ENCODE measurements at regions not wholly inside any gene's neighbourhood (a gene's known extent, or its start where the extent isn't known, plus 50 kb on each side); places are given as distances from the start of the nearest gene placed in this dataset.

GRCh38 chr3:28125342-28125741, 116.1 kb upstream of the CMC1 start:
- Histone ChIP-seq H3K9me3 (ENCODE audit: control insufficient read depth, low read depth, low read length) (no peaks in the 10 kb centered on the region), H3K9ac (ENCODE audit: control insufficient read depth, extremely low read depth, insufficient read depth, low read length) (no peak overlapping the region), H4K20me1 (ENCODE audit: control insufficient read depth, extremely low read depth, insufficient read depth, low read length) (no peaks in the 10 kb centered on the region), H2AFZ (ENCODE audit: control insufficient read depth, low read length) (no peak overlapping the region), H3K79me2 (ENCODE audit: control insufficient read depth, insufficient read depth, low read length) (no peaks in the 10 kb centered on the region), H3K9me1 (ENCODE audit: control insufficient read depth, extremely low read depth, insufficient read depth, low read length) (no peaks in the 10 kb centered on the region), H3K27me3 (ENCODE audit: control insufficient read depth, extremely low read depth, insufficient read depth, low read length) (no peaks in the 10 kb centered on the region), H3K4me2 (ENCODE audit: control insufficient read depth, extremely low read depth, insufficient read depth, low read depth, low read length) (no peak overlapping the region), H3K36me3 (ENCODE audit: control insufficient read depth in 2 of 2, extremely low read depth in 1 of 2, insufficient read depth in 2 of 2, low read length in 2 of 2) (no peaks in the 10 kb centered on the region), H3K4me3 (ENCODE audit: control insufficient read depth in 2 of 3, extremely low read depth in 1 of 3, insufficient read depth in 2 of 3, low read depth in 1 of 3, low read length in 3 of 3) (no peak overlapping the region), H3K27ac (ENCODE audit: control insufficient read depth, insufficient read depth, low read length) (no peak overlapping the region), H3K4me1 (ENCODE audit: control insufficient read depth, extremely low read depth, insufficient read depth, low read length) (no peaks in the 10 kb centered on the region)
- TF ChIP-seq EZH2 (IDR thresholded peaks at IDR 0.05; ENCODE audit: low read length) = no peak
- TF ChIP-seq, protein P1, sequence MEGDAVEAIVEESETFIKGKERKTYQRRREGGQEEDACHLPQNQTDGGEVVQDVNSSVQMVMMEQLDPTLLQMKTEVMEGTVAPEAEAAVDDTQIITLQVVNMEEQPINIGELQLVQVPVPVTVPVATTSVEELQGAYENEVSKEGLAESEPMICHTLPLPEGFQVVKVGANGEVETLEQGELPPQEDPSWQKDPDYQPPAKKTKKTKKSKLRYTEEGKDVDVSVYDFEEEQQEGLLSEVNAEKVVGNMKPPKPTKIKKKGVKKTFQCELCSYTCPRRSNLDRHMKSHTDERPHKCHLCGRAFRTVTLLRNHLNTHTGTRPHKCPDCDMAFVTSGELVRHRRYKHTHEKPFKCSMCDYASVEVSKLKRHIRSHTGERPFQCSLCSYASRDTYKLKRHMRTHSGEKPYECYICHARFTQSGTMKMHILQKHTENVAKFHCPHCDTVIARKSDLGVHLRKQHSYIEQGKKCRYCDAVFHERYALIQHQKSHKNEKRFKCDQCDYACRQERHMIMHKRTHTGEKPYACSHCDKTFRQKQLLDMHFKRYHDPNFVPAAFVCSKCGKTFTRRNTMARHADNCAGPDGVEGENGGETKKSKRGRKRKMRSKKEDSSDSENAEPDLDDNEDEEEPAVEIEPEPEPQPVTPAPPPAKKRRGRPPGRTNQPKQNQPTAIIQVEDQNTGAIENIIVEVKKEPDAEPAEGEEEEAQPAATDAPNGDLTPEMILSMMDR (optimal IDR thresholded peaks at IDR 0.05 in 1 of 3, IDR thresholded peaks at IDR 0.05 in 1 of 3, conservative IDR thresholded peaks at IDR 0.05 in 1 of 3; ENCODE audit: extremely low read depth in 1 of 3, insufficient read depth in 2 of 3, low read length in 3 of 3) = no peak
- FAIRE-seq (no peak), DNase-seq (ENCODE audit: low read depth, low spot score) (no peak)
- dilution Hi-C loops (cut with MboI; ENCODE audit: extremely low pct_ligation_motif_present, low sequenced_read_pairs) = no loop called here

- Histone ChIP-seq H3K9ac (ENCODE audit: control insufficient read depth, extremely low read depth, insufficient read depth, low read length) (no peak overlapping the region), H3K9me3 (ENCODE audit: control insufficient read depth, low read depth, low read length) (no peaks in the 10 kb centered on the region), H4K20me1 (ENCODE audit: control insufficient read depth, extremely low read depth, insufficient read depth, low read length) (no peaks in the 10 kb centered on the region), H3K27me3 (ENCODE audit: control insufficient read depth, extremely low read depth, insufficient read depth, low read length) (no peaks in the 10 kb centered on the region), H3K27ac (ENCODE audit: control insufficient read depth, insufficient read depth, low read length) (no peak overlapping the region), H3K4me3 (ENCODE audit: control insufficient read depth in 2 of 3, extremely low read depth in 1 of 3, insufficient read depth in 2 of 3, low read depth in 1 of 3, low read length in 3 of 3) (no peak overlapping the region), H3K9me1 (ENCODE audit: control insufficient read depth, extremely low read depth, insufficient read depth, low read length) (no peaks in the 10 kb centered on the region), H3K36me3 (ENCODE audit: control insufficient read depth in 2 of 2, extremely low read depth in 1 of 2, insufficient read depth in 2 of 2, low read length in 2 of 2) (no peaks in the 10 kb centered on the region), H2AFZ (ENCODE audit: control insufficient read depth, low read length) (no peak overlapping the region), H3K79me2 (ENCODE audit: control insufficient read depth, insufficient read depth, low read length) (no peaks in the 10 kb centered on the region), H3K4me1 (ENCODE audit: control insufficient read depth, extremely low read depth, insufficient read depth, low read length) (no peaks in the 10 kb centered on the region), H3K4me2 (ENCODE audit: control insufficient read depth, extremely low read depth, insufficient read depth, low read depth, low read length) (no peak overlapping the region)
- TF ChIP-seq, protein P1 (optimal IDR thresholded peaks at IDR 0.05 in 1 of 3, IDR thresholded peaks at IDR 0.05 in 1 of 3, conservative IDR thresholded peaks at IDR 0.05 in 1 of 3; ENCODE audit: extremely low read depth in 1 of 3, insufficient read depth in 2 of 3, low read length in 3 of 3) = no peak
- no peak for TF ChIP-seq EZH2 (IDR thresholded peaks at IDR 0.05; ENCODE audit: low read length)
- no peak for DNase-seq (ENCODE audit: low read depth, low spot score)
- FAIRE-seq = no peak
- dilution Hi-C loops (cut with MboI; ENCODE audit: extremely low pct_ligation_motif_present, low sequenced_read_pairs) = no loop called here
Measured at GRCh38 chr3:28130836-28131235, 110.6 kb upstream of the CMC1 start.

Data from keratinocyte (primary cell).